ENCODE measurements at regions not wholly inside any gene's neighbourhood (a gene's known extent, or its start where the extent isn't known, plus 50 kb on each side); places are given as distances from the start of the nearest gene placed in this dataset.

DNA sequence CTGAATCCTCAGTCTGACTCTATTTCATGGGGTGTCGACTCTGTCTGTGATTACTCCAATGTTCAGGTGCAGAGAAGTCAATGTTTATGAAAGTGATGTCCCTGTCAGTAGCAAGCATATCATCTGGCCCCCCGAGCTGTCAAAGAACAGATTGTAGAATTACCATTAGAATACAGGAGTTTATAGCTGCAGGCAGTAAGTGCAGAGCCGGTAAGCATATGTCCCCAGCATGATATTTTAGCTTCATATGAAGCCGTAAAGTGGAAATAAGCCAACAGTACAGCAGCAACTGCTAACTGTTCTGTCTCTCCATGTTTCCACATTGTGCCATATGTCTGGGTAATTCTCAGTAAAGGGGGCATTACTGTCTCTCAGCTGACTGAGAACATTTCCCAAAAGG, 541.8 kb downstream of the SOX11 start:
- Histone ChIP-seq H3K36me3 (ENCODE audit: insufficient read depth, low read length) (no peaks in the 10 kb centered on the region), H2AFZ (ENCODE audit: low read depth, low read length) (no peak overlapping the region), H3K79me2 (replicated peaks; ENCODE audit: insufficient read depth, low read length) (no peaks in the 10 kb centered on the region), H3F3A (ENCODE audit: insufficient read depth, low read length, poor library complexity, severe bottlenecking) (no peaks in the 10 kb centered on the region), H4K20me1 (ENCODE audit: insufficient read depth) (no peaks in the 10 kb centered on the region), H3K4me2 (ENCODE audit: low read length) (no peak overlapping the region), H3K9me2 (ENCODE audit: insufficient read depth, low read length) (no peaks in the 10 kb centered on the region), H3K9me3 (ENCODE audit: low read length) (no peaks in the 10 kb centered on the region), H3K27ac (ENCODE audit: low read length) (peak overlapping the region; percentile 49), H3K9ac (ENCODE audit: low read length) (no peak overlapping the region), H3K4me3 (ENCODE audit: low read length) (no peak overlapping the region), H3K27me3 (ENCODE audit: insufficient read depth, low read depth, low read length) (no peaks in the 10 kb centered on the region)
- TF ChIP-seq EP300 (conservative IDR thresholded peaks at IDR 0.05; ENCODE audit: poor library complexity, severe bottlenecking) (peak; percentile 95), EZH2 (IDR thresholded peaks at IDR 0.05; ENCODE audit: borderline replicate concordance, insufficient read depth, low read length, poor library complexity, severe bottlenecking) (no peak), MXI1 (conservative IDR thresholded peaks at IDR 0.05; ENCODE audit: poor library complexity, severe bottlenecking) (peak; percentile 50), POLR2AphosphoS5 (IDR thresholded peaks at IDR 0.05) (peak; percentile 92), RAD21 (conservative IDR thresholded peaks at IDR 0.05) (peak; percentile 45), SMC3 (conservative IDR thresholded peaks at IDR 0.05; ENCODE audit: poor library complexity) (peak; percentile 54), TAF1 (IDR thresholded peaks at IDR 0.05; ENCODE audit: low read depth) (no peak)
- TF ChIP-seq, protein P1, sequence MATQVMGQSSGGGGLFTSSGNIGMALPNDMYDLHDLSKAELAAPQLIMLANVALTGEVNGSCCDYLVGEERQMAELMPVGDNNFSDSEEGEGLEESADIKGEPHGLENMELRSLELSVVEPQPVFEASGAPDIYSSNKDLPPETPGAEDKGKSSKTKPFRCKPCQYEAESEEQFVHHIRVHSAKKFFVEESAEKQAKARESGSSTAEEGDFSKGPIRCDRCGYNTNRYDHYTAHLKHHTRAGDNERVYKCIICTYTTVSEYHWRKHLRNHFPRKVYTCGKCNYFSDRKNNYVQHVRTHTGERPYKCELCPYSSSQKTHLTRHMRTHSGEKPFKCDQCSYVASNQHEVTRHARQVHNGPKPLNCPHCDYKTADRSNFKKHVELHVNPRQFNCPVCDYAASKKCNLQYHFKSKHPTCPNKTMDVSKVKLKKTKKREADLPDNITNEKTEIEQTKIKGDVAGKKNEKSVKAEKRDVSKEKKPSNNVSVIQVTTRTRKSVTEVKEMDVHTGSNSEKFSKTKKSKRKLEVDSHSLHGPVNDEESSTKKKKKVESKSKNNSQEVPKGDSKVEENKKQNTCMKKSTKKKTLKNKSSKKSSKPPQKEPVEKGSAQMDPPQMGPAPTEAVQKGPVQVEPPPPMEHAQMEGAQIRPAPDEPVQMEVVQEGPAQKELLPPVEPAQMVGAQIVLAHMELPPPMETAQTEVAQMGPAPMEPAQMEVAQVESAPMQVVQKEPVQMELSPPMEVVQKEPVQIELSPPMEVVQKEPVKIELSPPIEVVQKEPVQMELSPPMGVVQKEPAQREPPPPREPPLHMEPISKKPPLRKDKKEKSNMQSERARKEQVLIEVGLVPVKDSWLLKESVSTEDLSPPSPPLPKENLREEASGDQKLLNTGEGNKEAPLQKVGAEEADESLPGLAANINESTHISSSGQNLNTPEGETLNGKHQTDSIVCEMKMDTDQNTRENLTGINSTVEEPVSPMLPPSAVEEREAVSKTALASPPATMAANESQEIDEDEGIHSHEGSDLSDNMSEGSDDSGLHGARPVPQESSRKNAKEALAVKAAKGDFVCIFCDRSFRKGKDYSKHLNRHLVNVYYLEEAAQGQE (IDR thresholded peaks at IDR 0.05; ENCODE audit: borderline replicate concordance): no peak
- TF ChIP-seq, protein P2, sequence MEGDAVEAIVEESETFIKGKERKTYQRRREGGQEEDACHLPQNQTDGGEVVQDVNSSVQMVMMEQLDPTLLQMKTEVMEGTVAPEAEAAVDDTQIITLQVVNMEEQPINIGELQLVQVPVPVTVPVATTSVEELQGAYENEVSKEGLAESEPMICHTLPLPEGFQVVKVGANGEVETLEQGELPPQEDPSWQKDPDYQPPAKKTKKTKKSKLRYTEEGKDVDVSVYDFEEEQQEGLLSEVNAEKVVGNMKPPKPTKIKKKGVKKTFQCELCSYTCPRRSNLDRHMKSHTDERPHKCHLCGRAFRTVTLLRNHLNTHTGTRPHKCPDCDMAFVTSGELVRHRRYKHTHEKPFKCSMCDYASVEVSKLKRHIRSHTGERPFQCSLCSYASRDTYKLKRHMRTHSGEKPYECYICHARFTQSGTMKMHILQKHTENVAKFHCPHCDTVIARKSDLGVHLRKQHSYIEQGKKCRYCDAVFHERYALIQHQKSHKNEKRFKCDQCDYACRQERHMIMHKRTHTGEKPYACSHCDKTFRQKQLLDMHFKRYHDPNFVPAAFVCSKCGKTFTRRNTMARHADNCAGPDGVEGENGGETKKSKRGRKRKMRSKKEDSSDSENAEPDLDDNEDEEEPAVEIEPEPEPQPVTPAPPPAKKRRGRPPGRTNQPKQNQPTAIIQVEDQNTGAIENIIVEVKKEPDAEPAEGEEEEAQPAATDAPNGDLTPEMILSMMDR (IDR thresholded peaks at IDR 0.05; ENCODE audit: poor library complexity, severe bottlenecking): no peak

DNA sequence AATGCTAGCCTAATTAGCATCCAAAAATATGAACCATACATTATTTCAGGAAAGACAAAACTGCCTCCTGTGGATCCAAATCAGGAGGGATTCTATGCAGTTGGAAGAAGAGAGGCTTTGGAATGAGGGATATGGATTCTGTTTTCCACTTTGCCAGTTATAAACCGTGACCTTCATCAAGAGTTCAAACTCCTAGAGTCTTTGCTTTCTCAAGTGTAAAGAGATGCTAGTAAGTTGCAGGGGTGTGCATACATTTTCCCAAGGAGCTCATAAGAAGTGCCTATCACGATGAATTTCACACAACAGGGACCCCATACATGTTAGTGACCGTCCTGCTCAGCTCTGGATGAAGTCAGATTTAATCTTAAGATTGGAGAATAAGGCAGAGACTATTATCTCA, 542.5 kb downstream of the SOX11 start:
- H3K4me2 ChIP-seq (ENCODE audit: low read length): no peak overlapping the region
- H3K27ac ChIP-seq (ENCODE audit: low read length): peak overlapping the region; percentile 49
- TF ChIP-seq EP300 (conservative IDR thresholded peaks at IDR 0.05; ENCODE audit: poor library complexity, severe bottlenecking): no peak
- TF ChIP-seq, protein P1 (IDR thresholded peaks at IDR 0.05; ENCODE audit: borderline replicate concordance): no peak
- no peaks in the 10 kb centered on the region for H3K36me3 ChIP-seq (ENCODE audit: insufficient read depth, low read length)
- H3K79me2 ChIP-seq (replicated peaks; ENCODE audit: insufficient read depth, low read length): no peaks in the 10 kb centered on the region
- no peaks in the 10 kb centered on the region for H3K27me3 ChIP-seq (ENCODE audit: insufficient read depth, low read depth, low read length)
- H2AFZ ChIP-seq (ENCODE audit: low read depth, low read length): no peak overlapping the region
- no peaks in the 10 kb centered on the region for H3K9me2 ChIP-seq (ENCODE audit: insufficient read depth, low read length)
- H4K20me1 ChIP-seq (ENCODE audit: insufficient read depth): no peaks in the 10 kb centered on the region
- H3K9me3 ChIP-seq (ENCODE audit: low read length): no peaks in the 10 kb centered on the region
- no peaks in the 10 kb centered on the region for H3F3A ChIP-seq (ENCODE audit: insufficient read depth, low read length, poor library complexity, severe bottlenecking)
- no peak overlapping the region for H3K4me3 ChIP-seq (ENCODE audit: low read length)
- no peak overlapping the region for H3K9ac ChIP-seq (ENCODE audit: low read length)

Data from neural cell (in vitro differentiated cells).